ENCODE measurements at regions not wholly inside any gene's neighbourhood (a gene's known extent, or its start where the extent isn't known, plus 50 kb on each side); places are given as distances from the start of the nearest gene placed in this dataset.

DNA sequence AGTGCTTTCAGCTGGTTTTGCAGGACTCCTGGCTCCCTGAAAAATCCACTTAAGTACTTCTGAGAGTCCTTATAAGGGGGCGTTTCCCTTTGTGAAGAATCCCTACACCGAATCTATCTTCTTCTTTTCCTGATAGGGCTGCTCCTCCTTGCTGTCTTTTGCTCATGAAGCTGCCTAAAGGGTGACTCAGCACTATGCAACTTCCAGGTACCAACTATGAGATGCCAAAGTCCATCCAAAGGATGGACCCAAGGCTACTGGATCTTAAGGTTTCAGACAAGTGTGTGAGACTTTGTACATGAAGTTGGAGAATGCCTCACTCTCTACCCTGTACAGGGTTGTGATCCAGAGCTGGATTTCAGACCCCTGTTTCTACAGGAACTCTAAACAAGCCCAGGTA is 485.0 kb upstream of the FAT1 start:
- H4K5ac ChIP-seq (ENCODE audit: low read depth, low read length) = 0 out of 2 replicates have a peak overlapping the region, but pooled peaks have one; percentile 12
- peak overlapping the region; percentile 24; the same call in 1 of the 2 replicates for H3K23ac ChIP-seq (ENCODE audit: low read depth, low read length)
- H3K4me2 ChIP-seq (ENCODE audit: low read depth, low read length) = no peak overlapping the region
- 0 out of 2 replicates have a peak overlapping the region, but pooled peaks have one; percentile 72 for H3K14ac ChIP-seq (replicated peaks; ENCODE audit: low read depth, low read length)
- in situ Hi-C loops (cut with MboI; ENCODE audit: low sequenced_read_pairs) = no loop called here
- ChIA-PET POLR2A (ENCODE audit: unreplicated experiment) (no interaction called here), CTCF (no interaction called here)
- TF ChIP-seq USF2 (IDR thresholded peaks at IDR 0.05; ENCODE audit: low read depth, low read length) = no peak
- TF ChIP-seq NFE2L2 (IDR thresholded peaks at IDR 0.05; ENCODE audit: low read depth, low read length) = peak; percentile 80
- no peak overlapping the region for H3K27ac ChIP-seq (ENCODE audit: insufficient read depth, low read length)
- intact Hi-C loops (cut with micrococcal nuclease) = no loop called here
- peak overlapping the region; percentile 63; the same call in 1 of the 2 replicates for H3K18ac ChIP-seq (ENCODE audit: low read depth, low read length)
- peak overlapping the region in 1 of 2 experiments; percentile 79; a peak in 2 of 4 replicates for H4K8ac ChIP-seq (ENCODE audit: low read depth in 2 of 2, low read length in 2 of 2)
- peaks cover 3% of the 10 kb centered on the region for H3K4me1 ChIP-seq (ENCODE audit: control insufficient read depth, insufficient read depth, low read length)
- no peak overlapping the region for H3K9ac ChIP-seq (ENCODE audit: low read depth, low read length)
- H2BK120ac ChIP-seq (ENCODE audit: low read depth, low read length) = no peak overlapping the region
- no peak overlapping the region for H3K4me3 ChIP-seq (ENCODE audit: insufficient read depth, low read depth, low read length)
- no TSS peak for BruUV-seq (replicated peaks)
- H3K9me3 ChIP-seq (ENCODE audit: control insufficient read depth, insufficient read depth, low read length) = no peaks in the 10 kb centered on the region
- H2AFZ ChIP-seq (replicated peaks; ENCODE audit: low read length, poor library complexity) = peak overlapping the region; percentile 68
- H3K79me1 ChIP-seq (ENCODE audit: low read depth in 1 of 2, low read length in 2 of 2) = no peaks in the 10 kb centered on the region
- H2AK9ac ChIP-seq (replicated peaks; ENCODE audit: low read depth, low read length, poor library complexity) = no peak overlapping the region
- peak overlapping the region; percentile 81 for H2BK20ac ChIP-seq (ENCODE audit: low read depth, low read length)
- DNase-seq (no peak), ATAC-seq (ENCODE audit: low read depth) (no peak)
- no peak overlapping the region for H3K56ac ChIP-seq (ENCODE audit: extremely low read depth, insufficient read depth, low read length)
- H3K4ac ChIP-seq (ENCODE audit: low read depth, low read length) = peak overlapping the region; percentile 36
- no peaks in the 10 kb centered on the region for H3K36me3 ChIP-seq (ENCODE audit: control insufficient read depth, insufficient read depth, low read length)
- H4K91ac ChIP-seq (ENCODE audit: insufficient read depth, low read depth, low read length) = peak overlapping the region; percentile 66; the same call in 1 of the 2 replicates
- dilution Hi-C loops (cut with HindIII; ENCODE audit: low sequenced_read_pairs, unreplicated experiment) = no loop called here
- no peak overlapping the region; the same call in 2 of the 3 replicates for H2BK15ac ChIP-seq (ENCODE audit: low read depth, low read length)
- no peaks in the 10 kb centered on the region for H4K20me1 ChIP-seq (ENCODE audit: insufficient read depth, low read length)
- H3K27me3 ChIP-seq (ENCODE audit: control insufficient read depth, insufficient read depth, low read length) = no peaks in the 10 kb centered on the region
- peak overlapping the region; percentile 75; the same call in 1 of the 2 replicates for H2AK5ac ChIP-seq (ENCODE audit: low read depth, low read length)
- 100% methylated on average over 2 of the region's 2 CpGs; no CpG with 5 or more reads in 1 of the 2 experiments for WGBS, 2 experiments (ENCODE audit: extremely low coverage in 2 of 2, insufficient read length in 1 of 2)
- no peak overlapping the region for H2BK5ac ChIP-seq (ENCODE audit: low read depth, low read length, poor library complexity, severe bottlenecking)
- peaks cover 6% of the 10 kb centered on the region for H3K9me1 ChIP-seq (ENCODE audit: insufficient read depth, low read length)
